ENCODE measurements at regions not wholly inside any gene's neighbourhood (a gene's known extent, or its start where the extent isn't known, plus 50 kb on each side); places are given as distances from the start of the nearest gene placed in this dataset.
"Not testable (repeated sequence)": the region's sequence is repeated elsewhere in the genome, so short reads cannot be mapped to it uniquely, and the experiment has no call there.

DNA sequence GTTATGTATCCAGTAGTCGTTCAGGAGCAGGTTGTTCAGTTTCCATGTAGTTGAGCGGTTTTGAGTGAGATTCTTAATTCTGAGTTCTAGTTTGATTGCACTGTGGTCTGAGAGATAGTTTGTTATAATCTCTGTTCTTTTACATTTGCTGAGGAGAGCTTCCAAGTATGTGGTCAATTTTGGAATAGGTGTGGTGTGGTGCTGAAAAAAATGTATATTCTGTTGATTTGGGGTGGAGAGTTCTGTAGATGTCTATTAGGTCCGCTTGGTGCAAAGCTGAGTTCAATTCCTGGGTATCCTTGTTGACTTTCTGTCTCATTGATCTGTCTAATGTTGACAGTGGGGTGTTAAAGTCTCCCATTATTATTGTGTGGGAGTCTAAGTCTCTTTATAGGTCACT, 68.6 kb upstream of the IZUMO1R start:
- POLR2A ChIA-PET; H3K4me3 Mint-ChIP-seq; H3K27ac Mint-ChIP-seq; H3K27me3 Mint-ChIP-seq; CTCF ChIA-PET; H3K36me3 Mint-ChIP-seq (ENCODE audit: low read depth); H3K9me3 Mint-ChIP-seq; DNase-seq; H3K4me1 Mint-ChIP-seq: not testable (repeated sequence)

DNA sequence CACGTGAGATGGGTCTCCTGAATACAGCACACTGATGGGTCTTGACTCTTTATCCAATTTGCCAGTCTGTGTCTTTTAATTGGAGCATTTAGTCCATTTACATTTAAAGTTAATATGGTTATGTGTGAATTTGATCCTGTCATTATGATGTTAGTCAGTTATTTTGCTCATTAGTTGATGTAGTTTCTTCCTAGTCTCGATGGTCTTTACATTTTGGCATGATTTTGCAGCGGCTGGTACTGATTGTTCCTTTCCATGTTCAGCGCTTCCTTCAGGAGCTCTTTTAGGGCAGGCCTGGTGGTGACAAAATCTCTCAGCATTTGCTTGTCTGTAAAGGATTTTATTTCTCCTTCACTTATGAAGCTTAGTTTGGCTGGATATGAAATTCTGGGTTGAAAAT, 68.0 kb upstream of the IZUMO1R start:
- H3K27ac Mint-ChIP-seq; POLR2A ChIA-PET; CTCF ChIA-PET; H3K27me3 Mint-ChIP-seq; H3K36me3 Mint-ChIP-seq (ENCODE audit: low read depth); H3K4me1 Mint-ChIP-seq; H3K9me3 Mint-ChIP-seq; H3K4me3 Mint-ChIP-seq; DNase-seq: not testable (repeated sequence)

DNA sequence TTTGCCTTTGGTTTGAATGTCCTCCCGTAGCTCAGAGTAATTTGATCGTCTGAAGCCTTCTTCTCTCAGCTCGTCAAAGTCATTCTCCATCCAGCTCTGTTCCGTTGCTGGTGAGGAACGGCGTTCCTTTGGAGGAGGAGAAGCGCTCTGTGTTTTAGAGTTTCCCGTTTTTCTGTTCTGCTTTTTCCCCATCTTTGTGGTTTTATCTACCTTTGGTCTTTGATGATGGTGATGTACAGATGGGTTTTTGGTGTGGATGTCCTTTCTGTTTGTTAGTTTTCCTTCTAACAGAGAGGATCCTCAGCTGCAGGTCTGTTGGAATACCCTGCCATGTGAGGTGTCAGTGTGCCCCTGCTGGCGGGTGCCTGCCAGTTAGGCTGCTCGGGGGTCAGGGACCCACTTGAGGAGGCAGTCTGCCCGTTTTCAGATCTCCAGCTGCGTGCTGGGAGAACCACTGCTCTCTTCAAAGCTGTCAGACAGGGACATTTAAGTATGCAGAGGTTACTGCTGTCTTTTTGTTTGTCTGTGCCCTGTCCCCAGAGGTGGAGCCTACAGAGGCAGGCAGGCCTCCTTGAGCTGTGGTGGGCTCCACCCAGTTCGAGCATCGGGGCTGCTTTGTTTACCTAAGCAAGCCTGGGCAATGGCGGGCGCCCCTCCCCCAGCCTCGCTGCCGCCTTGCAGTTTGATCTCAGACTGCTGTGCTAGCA, 66.8 kb upstream of the IZUMO1R start:
- H3K36me3 Mint-ChIP-seq (ENCODE audit: low read depth); H3K9me3 Mint-ChIP-seq; H3K4me3 Mint-ChIP-seq; H3K27me3 Mint-ChIP-seq; H3K4me1 Mint-ChIP-seq; H3K27ac Mint-ChIP-seq; POLR2A ChIA-PET: not testable (repeated sequence)
- DNase-seq = peak; percentile 12
- CTCF ChIA-PET = interaction anchor here (0.6 kb wide), 1 partner anchor 53 kb away, joined by 3 read pairs; no protein-coding TSS in a partner anchor

DNA sequence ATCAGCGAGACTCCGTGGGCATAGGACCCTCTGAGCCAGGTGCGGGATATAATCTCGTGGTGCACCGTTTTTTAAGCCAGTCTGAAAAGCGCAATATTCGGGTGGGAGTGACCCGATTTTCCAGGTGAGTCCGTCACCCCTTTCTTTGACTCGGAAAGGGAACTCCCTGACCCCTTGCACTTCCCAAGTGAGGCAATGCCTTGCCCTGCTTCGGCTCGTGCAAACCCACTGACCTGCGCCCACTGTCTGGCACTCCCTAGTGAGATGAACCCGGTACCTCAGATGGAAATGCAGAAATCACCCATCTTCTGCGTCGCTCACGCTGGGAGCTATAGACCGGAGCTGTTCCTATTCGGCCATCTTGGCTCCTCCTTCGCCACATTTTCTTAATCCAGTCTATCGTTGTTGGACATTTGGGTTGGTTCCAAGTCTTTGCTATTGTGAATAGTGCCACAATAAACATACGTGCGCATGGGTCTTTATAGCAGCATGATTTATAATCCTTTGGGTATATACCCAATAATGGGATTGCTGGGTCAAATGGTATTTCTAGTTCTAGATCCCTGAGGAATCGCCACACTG, 66.1 kb upstream of the IZUMO1R start:
- POLR2A ChIA-PET, H3K27me3 Mint-ChIP-seq: not testable (repeated sequence)

DNA sequence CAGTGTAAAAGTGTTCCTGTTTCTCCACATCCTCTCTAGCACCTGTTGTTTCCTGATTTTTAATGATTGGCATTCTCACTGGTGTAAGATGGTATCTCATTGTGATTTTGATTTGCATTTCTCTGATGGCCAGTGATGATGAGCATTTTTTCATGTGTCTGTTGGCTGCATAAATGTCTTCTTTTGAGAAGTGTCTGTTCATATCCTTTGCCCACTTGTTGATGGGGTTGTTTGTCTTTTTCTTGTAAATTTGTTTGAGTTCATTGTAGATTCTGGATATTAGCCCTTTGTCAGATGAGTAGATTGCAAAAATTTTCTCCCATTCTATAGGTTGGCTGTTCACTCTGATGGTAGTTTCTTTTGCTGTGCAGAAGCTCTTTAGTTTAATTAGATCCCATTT, 65.6 kb upstream of the IZUMO1R start:
- H3K9me3 Mint-ChIP-seq; H3K27me3 Mint-ChIP-seq; CTCF ChIA-PET; H3K27ac Mint-ChIP-seq; H3K4me3 Mint-ChIP-seq; H3K36me3 Mint-ChIP-seq (ENCODE audit: low read depth); POLR2A ChIA-PET; H3K4me1 Mint-ChIP-seq; DNase-seq: not testable (repeated sequence)

More for the DNA sequence above, 66.1 kb upstream of the IZUMO1R start:
- CTCF ChIA-PET = interaction anchor here (0.6 kb wide), 1 partner anchor 54 kb away, joined by 3 read pairs; no protein-coding TSS in a partner anchor
- H3K9me3 Mint-ChIP-seq; H3K4me3 Mint-ChIP-seq; H3K27ac Mint-ChIP-seq; H3K36me3 Mint-ChIP-seq (ENCODE audit: low read depth); H3K4me1 Mint-ChIP-seq: not testable (repeated sequence)
- DNase-seq = peak; percentile 7

DNA sequence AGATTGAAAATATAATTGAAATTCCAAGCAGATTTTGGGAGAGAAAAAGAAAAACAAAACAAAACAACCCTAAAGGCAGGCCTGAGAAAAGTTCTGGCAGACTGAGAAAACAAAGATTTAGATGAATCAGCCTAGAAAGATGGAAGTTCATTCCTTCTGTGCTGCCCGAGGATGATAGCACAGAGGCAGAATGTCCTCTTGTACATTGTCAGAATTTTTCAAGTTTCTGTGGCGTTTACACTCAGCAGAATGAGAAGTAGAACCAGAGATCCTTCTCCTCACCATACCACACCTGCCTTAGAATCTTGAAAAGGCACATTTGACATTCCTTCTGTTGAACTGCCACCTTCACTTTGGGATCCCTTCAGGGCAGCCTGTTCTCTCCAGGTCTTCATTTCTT, 62.5 kb upstream of the IZUMO1R start:
- Mint-ChIP-seq H3K27ac (no peak overlapping the region), H3K9me3 (no peaks in the 10 kb centered on the region), H3K27me3 (no peaks in the 10 kb centered on the region), H3K36me3 (ENCODE audit: low read depth) (no peaks in the 10 kb centered on the region), H3K4me1 (no peaks in the 10 kb centered on the region), H3K4me3 (no peak overlapping the region)
- POLR2A ChIA-PET = no interaction called here
- DNase-seq = no peak
- CTCF ChIA-PET = no interaction called here

DNA sequence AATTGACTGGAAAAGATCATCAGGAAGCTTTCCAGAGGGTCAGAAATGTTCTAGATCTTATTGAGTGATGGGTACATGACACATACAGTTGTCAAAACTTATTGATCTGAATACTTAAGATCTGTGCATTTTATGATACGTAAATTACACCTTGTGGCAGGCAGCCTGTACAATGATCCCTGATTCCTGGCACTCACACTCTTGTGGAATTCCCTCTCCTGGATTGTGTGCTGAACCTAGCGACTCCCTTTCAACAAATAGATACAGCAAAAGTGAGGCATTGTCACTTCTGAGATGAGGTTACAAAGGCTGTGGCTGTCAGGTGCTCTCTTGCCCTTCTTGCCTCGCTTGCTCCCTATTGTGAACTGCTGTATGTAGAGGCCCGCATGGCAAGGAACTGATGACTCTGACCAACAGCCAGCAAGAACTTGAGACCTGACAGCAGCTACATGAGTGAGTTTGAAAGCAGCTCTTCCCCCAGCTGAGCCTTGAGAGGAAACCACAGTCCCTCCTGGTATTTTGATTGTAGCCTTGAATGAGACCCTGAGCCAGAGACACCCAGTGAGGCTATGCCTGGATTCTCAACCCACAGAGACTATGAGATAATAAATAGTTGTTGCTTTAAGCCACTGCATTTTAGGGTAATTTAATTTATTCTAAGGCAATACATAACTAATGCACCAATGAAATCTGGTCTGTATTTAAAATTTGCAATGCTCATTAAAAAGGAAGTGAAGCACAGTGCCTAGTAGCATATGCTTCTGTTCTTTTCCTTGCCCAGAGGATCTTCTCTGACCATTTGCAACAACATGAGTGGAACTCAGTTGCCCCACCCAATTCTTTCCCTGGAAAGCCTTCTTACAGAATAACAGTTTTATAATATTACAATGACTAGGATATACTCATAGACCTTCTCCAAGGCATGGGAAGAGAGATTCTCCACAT, 60.5 kb upstream of the IZUMO1R start:
- Mint-ChIP-seq H3K4me1 (no peaks in the 10 kb centered on the region), H3K27ac (no peak overlapping the region), H3K36me3 (ENCODE audit: low read depth) (no peaks in the 10 kb centered on the region), H3K4me3 (no peak overlapping the region), H3K9me3 (peaks cover 4% of the 10 kb centered on the region), H3K27me3 (no peaks in the 10 kb centered on the region)
- CTCF ChIA-PET = no interaction called here
- POLR2A ChIA-PET = no interaction called here
- no peak for DNase-seq

DNA sequence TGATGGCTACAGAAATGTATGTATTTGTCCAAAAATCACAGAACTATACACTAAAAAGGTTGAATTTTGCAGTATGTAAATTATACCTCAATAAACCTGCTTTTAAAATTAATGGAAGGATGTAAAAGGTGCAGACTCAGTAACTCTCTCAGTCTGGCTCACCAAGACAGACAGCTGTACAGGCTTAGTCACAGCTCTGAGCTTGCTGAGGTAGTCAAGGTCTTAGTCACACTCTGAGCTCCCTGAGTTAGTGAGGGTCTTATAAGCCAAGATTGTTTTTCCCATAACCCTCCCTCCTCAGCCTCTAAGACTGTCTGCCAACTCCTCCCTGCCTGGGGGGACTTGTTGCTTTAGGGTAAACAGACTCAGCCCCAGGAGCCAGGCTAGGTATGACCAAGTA, 59.3 kb upstream of the IZUMO1R start:
- no peaks in the 10 kb centered on the region for H3K4me1 Mint-ChIP-seq
- no peaks in the 10 kb centered on the region for H3K36me3 Mint-ChIP-seq (ENCODE audit: low read depth)
- DNase-seq = no peak
- ChIA-PET POLR2A (no interaction called here), CTCF (no interaction called here)
- H3K27me3 Mint-ChIP-seq = no peaks in the 10 kb centered on the region
- H3K9me3 Mint-ChIP-seq = peaks cover 9% of the 10 kb centered on the region
- H3K27ac Mint-ChIP-seq = no peak overlapping the region
- no peak overlapping the region for H3K4me3 Mint-ChIP-seq

DNA sequence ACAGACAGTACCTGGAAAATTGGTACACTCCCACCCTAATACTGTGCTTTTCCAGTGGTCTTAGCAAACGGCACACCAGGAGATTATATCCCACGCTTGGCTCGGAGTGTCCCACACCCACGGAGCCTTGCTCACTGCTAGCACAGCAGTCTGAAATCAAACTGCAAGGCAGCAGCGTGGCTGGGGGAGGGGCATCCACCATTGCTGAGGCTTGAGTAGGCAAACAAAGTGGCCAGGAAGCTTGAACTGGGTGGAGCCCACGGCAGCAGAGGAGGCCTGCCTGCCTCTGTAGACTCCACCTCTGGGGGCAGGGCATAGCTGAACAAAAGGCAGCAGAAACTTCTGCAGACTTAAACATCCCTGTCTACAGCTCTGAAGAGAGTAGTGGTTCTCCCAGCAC, 56.1 kb upstream of the IZUMO1R start:
- H3K27me3 Mint-ChIP-seq; POLR2A ChIA-PET; H3K9me3 Mint-ChIP-seq; H3K27ac Mint-ChIP-seq; CTCF ChIA-PET; H3K4me3 Mint-ChIP-seq; H3K4me1 Mint-ChIP-seq; H3K36me3 Mint-ChIP-seq (ENCODE audit: low read depth); DNase-seq: not testable (repeated sequence)

DNA sequence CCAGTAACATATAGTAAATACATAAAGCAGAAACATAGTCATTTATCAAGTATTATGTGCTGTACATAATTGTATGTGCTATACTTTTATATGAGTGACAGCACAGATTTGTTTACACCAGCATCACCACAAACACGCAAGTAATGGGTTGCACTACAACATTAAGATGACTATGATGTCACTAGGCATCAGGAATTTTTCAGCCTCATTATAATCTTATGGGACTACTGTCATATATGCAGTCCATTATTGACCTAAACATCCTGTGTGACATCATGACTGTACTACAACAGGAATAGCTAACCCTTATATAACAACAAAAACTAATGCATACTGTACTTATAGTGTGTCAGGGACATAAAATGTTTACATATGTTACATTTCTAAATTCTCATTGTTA, 50.2 kb upstream of the IZUMO1R start:
- H3K4me1 Mint-ChIP-seq = no peaks in the 10 kb centered on the region
- no peak for DNase-seq
- H3K27me3 Mint-ChIP-seq = no peaks in the 10 kb centered on the region
- H3K27ac Mint-ChIP-seq = no peak overlapping the region
- peaks cover 4% of the 10 kb centered on the region for H3K9me3 Mint-ChIP-seq
- no peaks in the 10 kb centered on the region for H3K36me3 Mint-ChIP-seq (ENCODE audit: low read depth)
- POLR2A ChIA-PET = no interaction called here
- H3K4me3 Mint-ChIP-seq = no peak overlapping the region
- CTCF ChIA-PET = no interaction called here
